Right lobe of liver (tissue), 4 donors: ENCODE measurements at regions not wholly inside any gene's neighbourhood (a gene's known extent, or its start where the extent isn't known, plus 50 kb on each side); places are given as distances from the start of the nearest gene placed in this dataset.

Experiments used
- POLR2A ChIP-seq: fragments of 450-650 bp; IDR thresholded peaks from one replicate; pipeline ENCODE4 v1.6.1; 2017; ENCODE audit warnings: antibody characterized with exemption, mild to moderate bottlenecking
- TF ChIP-seq, protein P1 (sequence below), 4 donors: fragments of 200-600 bp in 3 of 4; fragments of 450-650 bp in 1 of 4; IDR thresholded peaks; one replicate each; pipeline versions ENCODE4 v1.5.1 to v1.8.0; 2016 to 2022; ENCODE audit warnings: antibody characterized with exemption in 4 of 4, mild to moderate bottlenecking in 2 of 4
- donor health status: DM: no; HTN: no; CAD: no.
- donor health status: DM: no; HTN: no; CAD: no.
- donor health status: DM: no; HTN: yes; CAD: no.

DNA sequence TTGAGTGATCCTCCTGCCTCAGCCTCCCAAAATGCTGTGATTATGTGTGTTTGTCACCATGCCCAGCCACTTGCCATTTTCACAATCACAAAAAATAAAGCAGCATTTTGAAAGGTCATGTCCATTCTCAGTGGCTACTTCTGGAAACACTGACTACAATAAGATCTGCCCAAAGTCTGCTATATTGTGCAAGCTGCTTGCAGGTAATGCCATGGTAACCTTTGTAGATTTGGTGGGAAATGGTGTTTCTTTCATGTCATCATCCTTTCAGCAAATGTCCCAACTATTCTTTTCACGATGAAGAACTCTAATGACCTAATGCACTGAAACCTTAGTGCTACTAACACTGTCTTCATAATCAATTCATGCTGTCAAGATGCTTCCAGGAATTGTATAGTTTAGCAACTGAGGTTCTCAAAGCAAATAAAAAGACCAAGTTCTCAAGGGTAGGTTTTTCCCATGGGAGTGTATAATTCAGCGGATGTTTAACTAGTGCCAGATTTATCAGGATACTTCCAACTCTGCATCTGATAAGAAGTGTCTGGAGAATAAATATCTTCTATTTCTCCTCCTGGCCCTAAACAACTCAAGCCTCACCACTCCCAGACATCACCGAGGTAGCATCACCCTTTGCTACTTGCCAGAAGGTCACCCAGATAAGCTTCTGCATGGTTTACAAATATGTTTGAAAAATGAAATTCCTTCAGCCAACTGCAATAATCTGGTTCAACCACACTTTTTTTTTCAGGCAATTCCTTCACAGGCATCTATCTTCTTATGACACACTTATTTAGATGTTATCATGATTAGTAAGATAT lies 132.0 kb upstream of the ZC3H11B start:
- TF ChIP-seq, protein P1, sequence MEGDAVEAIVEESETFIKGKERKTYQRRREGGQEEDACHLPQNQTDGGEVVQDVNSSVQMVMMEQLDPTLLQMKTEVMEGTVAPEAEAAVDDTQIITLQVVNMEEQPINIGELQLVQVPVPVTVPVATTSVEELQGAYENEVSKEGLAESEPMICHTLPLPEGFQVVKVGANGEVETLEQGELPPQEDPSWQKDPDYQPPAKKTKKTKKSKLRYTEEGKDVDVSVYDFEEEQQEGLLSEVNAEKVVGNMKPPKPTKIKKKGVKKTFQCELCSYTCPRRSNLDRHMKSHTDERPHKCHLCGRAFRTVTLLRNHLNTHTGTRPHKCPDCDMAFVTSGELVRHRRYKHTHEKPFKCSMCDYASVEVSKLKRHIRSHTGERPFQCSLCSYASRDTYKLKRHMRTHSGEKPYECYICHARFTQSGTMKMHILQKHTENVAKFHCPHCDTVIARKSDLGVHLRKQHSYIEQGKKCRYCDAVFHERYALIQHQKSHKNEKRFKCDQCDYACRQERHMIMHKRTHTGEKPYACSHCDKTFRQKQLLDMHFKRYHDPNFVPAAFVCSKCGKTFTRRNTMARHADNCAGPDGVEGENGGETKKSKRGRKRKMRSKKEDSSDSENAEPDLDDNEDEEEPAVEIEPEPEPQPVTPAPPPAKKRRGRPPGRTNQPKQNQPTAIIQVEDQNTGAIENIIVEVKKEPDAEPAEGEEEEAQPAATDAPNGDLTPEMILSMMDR (IDR thresholded peaks at IDR 0.05): no peak
- TF ChIP-seq POLR2A: no peak
